Central memory CD8-positive, alpha-beta T cell (primary cell): ENCODE measurements at regions not wholly inside any gene's neighbourhood (a gene's known extent, or its start where the extent isn't known, plus 50 kb on each side); places are given as distances from the start of the nearest gene placed in this dataset.
A peak's percentile ranks its signal among the peaks of the same experiment; 100 is the strongest.

ENCODE experiments used
- ATAC-seq: fragments of 150-1000 bp; cut with Tn5 transposase; replicated peaks from 2 replicates; pipeline ENCODE4 v1.10.0; 2022; ENCODE audit warnings: mild to moderate bottlenecking, moderate FRiP score, moderate number of reproducible peaks; ENCODE audit not compliant: poor library complexity, severe bottlenecking; ENCODE audit errors: extremely low read depth
- DNase-seq, 2 donors: peaks; one replicate each; pipeline ENCODE4 v3.0.0; 2021; ENCODE audit warnings: low spot score in 2 of 2
- H3K27ac Mint-ChIP-seq: one replicate; pipeline ENCODE4 v1.8.0; 2022; ENCODE audit warnings: low read depth, mild to moderate bottlenecking, moderate library complexity, mixed read lengths
- H3K27me3 Mint-ChIP-seq: one replicate; pipeline ENCODE4 v1.8.0; 2022; ENCODE audit warnings: mixed read lengths
- H3K36me3 Mint-ChIP-seq: one replicate; pipeline ENCODE4 v1.8.0; 2022; ENCODE audit warnings: mild to moderate bottlenecking, moderate library complexity, mixed read lengths; ENCODE audit not compliant: insufficient read depth
- H3K4me1 Mint-ChIP-seq: one replicate; pipeline ENCODE4 v1.8.0; 2022; ENCODE audit warnings: mixed read lengths
- H3K4me3 Mint-ChIP-seq: one replicate; pipeline ENCODE4 v1.8.0; 2022; ENCODE audit warnings: mild to moderate bottlenecking, moderate library complexity, mixed read lengths
- H3K9me3 Mint-ChIP-seq: one replicate; pipeline ENCODE4 v1.8.0; 2022; ENCODE audit warnings: mixed read lengths

GRCh38 chr1:8194481-8195227, 123.3 kb upstream of the SLC45A1 start:
- peaks cover 16% of the 10 kb centered on the region for H3K4me1 Mint-ChIP-seq
- DNase-seq (no peak), ATAC-seq (no peak)
- no peaks in the 10 kb centered on the region for H3K27me3 Mint-ChIP-seq
- no peak overlapping the region for H3K4me3 Mint-ChIP-seq
- no peaks in the 10 kb centered on the region for H3K36me3 Mint-ChIP-seq
- H3K9me3 Mint-ChIP-seq: no peaks in the 10 kb centered on the region
- peak overlapping the region; percentile 23 for H3K27ac Mint-ChIP-seq

GRCh38 chr1:8193840-8194406, 124.0 kb upstream of the SLC45A1 start:
- no peaks in the 10 kb centered on the region for H3K9me3 Mint-ChIP-seq
- ATAC-seq (no peak), DNase-seq (no peak)
- H3K27ac Mint-ChIP-seq: peak overlapping the region; percentile 23
- no peaks in the 10 kb centered on the region for H3K36me3 Mint-ChIP-seq
- H3K27me3 Mint-ChIP-seq: no peaks in the 10 kb centered on the region
- H3K4me3 Mint-ChIP-seq: no peak overlapping the region
- peaks cover 16% of the 10 kb centered on the region for H3K4me1 Mint-ChIP-seq

GRCh38 chr1:8191474-8191873, 126.4 kb upstream of the SLC45A1 start:
- Mint-ChIP-seq H3K4me3 (no peak overlapping the region), H3K27ac (no peak overlapping the region), H3K9me3 (no peaks in the 10 kb centered on the region), H3K36me3 (no peaks in the 10 kb centered on the region), H3K27me3 (no peaks in the 10 kb centered on the region), H3K4me1 (peaks cover 11% of the 10 kb centered on the region)
- ATAC-seq (no peak), DNase-seq (no peak)

GRCh38 chr1:8189931-8190483, 127.9 kb upstream of the SLC45A1 start:
- H3K9me3 Mint-ChIP-seq: no peaks in the 10 kb centered on the region
- ATAC-seq (no peak), DNase-seq (no peak)
- no peak overlapping the region for H3K4me3 Mint-ChIP-seq
- H3K36me3 Mint-ChIP-seq: no peaks in the 10 kb centered on the region
- H3K27me3 Mint-ChIP-seq: no peaks in the 10 kb centered on the region
- H3K27ac Mint-ChIP-seq: no peak overlapping the region
- H3K4me1 Mint-ChIP-seq: peaks cover 11% of the 10 kb centered on the region

GRCh38 chr1:8185400-8185799, 132.5 kb upstream of the SLC45A1 start:
- no peak overlapping the region for H3K4me3 Mint-ChIP-seq
- no peak for ATAC-seq
- H3K36me3 Mint-ChIP-seq: no peaks in the 10 kb centered on the region
- no peak for DNase-seq
- peaks cover 10% of the 10 kb centered on the region for H3K4me1 Mint-ChIP-seq
- H3K9me3 Mint-ChIP-seq: no peaks in the 10 kb centered on the region
- no peak overlapping the region for H3K27ac Mint-ChIP-seq
- no peaks in the 10 kb centered on the region for H3K27me3 Mint-ChIP-seq

GRCh38 chr1:8184301-8184700, 133.6 kb upstream of the SLC45A1 start:
- Mint-ChIP-seq H3K4me1 (peaks cover 10% of the 10 kb centered on the region), H3K36me3 (no peaks in the 10 kb centered on the region), H3K4me3 (no peak overlapping the region), H3K27ac (no peak overlapping the region), H3K9me3 (peaks cover 7% of the 10 kb centered on the region), H3K27me3 (no peaks in the 10 kb centered on the region)
- ATAC-seq: no peak
- DNase-seq: no peak

- ATAC-seq: peak; percentile 89
- DNase-seq: peak in 1 of 2 donors; percentile 20
- Mint-ChIP-seq H3K9me3 (peaks cover 15% of the 10 kb centered on the region), H3K4me1 (peaks cover 10% of the 10 kb centered on the region), H3K4me3 (peak overlapping the region; percentile 46), H3K36me3 (no peaks in the 10 kb centered on the region), H3K27me3 (no peaks in the 10 kb centered on the region), H3K27ac (peak overlapping the region; percentile 90)
Measured at GRCh38 chr1:8182034-8182761, 135.7 kb upstream of the SLC45A1 start.

GRCh38 chr1:8179132-8179793, 138.7 kb upstream of the SLC45A1 start:
- Mint-ChIP-seq H3K4me3 (no peak overlapping the region), H3K27me3 (no peaks in the 10 kb centered on the region), H3K9me3 (peaks cover 15% of the 10 kb centered on the region), H3K4me1 (peaks cover 10% of the 10 kb centered on the region), H3K27ac (no peak overlapping the region), H3K36me3 (no peaks in the 10 kb centered on the region)
- no peak for DNase-seq
- no peak for ATAC-seq

- no peak for ATAC-seq
- Mint-ChIP-seq H3K27me3 (no peaks in the 10 kb centered on the region), H3K27ac (no peak overlapping the region), H3K4me3 (no peak overlapping the region), H3K9me3 (peaks cover 15% of the 10 kb centered on the region), H3K4me1 (peaks cover under 1% of the 10 kb centered on the region), H3K36me3 (no peaks in the 10 kb centered on the region)
- DNase-seq: no peak
Measured at GRCh38 chr1:8176279-8176678, 141.6 kb upstream of the SLC45A1 start.

GRCh38 chr1:8174807-8175206, 143.1 kb upstream of the SLC45A1 start:
- peaks cover 12% of the 10 kb centered on the region for H3K9me3 Mint-ChIP-seq
- H3K27ac Mint-ChIP-seq: no peak overlapping the region
- peaks cover 11% of the 10 kb centered on the region for H3K4me1 Mint-ChIP-seq
- H3K27me3 Mint-ChIP-seq: no peaks in the 10 kb centered on the region
- no peak for ATAC-seq
- H3K4me3 Mint-ChIP-seq: no peak overlapping the region
- no peak for DNase-seq
- H3K36me3 Mint-ChIP-seq: no peaks in the 10 kb centered on the region

GRCh38 chr1:8171751-8172464, 145.8 kb upstream of the ERRFI1 start:
- peaks cover 7% of the 10 kb centered on the region for H3K36me3 Mint-ChIP-seq
- H3K27me3 Mint-ChIP-seq: no peaks in the 10 kb centered on the region
- ATAC-seq: no peak
- no peak for DNase-seq
- no peak overlapping the region for H3K27ac Mint-ChIP-seq
- peaks cover 21% of the 10 kb centered on the region for H3K4me1 Mint-ChIP-seq
- H3K4me3 Mint-ChIP-seq: no peak overlapping the region
- no peaks in the 10 kb centered on the region for H3K9me3 Mint-ChIP-seq
